HEK293 (cell line): ENCODE measurements at regions not wholly inside any gene's neighbourhood (a gene's known extent, or its start where the extent isn't known, plus 50 kb on each side); places are given as distances from the start of the nearest gene placed in this dataset.

Experiments used
- CTCF ChIP-seq: fragments of 450-650 bp; formaldehyde crosslinking; IDR thresholded peaks from 2 replicates; pipeline ENCODE4 v1.5.1; 2016; ENCODE audit warnings: missing biosample characterization, missing genetic modification characterization
- MYNN ChIP-seq: fragments of 450-650 bp; formaldehyde crosslinking; IDR thresholded peaks from 2 replicates; pipeline ENCODE4 v1.5.1; 2016; ENCODE audit warnings: missing biosample characterization, missing genetic modification characterization, borderline replicate concordance
- SCRT2 ChIP-seq: fragments of 450-650 bp; formaldehyde crosslinking; IDR thresholded peaks from 2 replicates; pipeline ENCODE4 v1.5.1; 2016; ENCODE audit warnings: missing biosample characterization, missing genetic modification characterization
- SETDB1 ChIP-seq: IDR thresholded peaks from one replicate; pipeline ENCODE4 v1.6.1; 2017; ENCODE audit warnings: mild to moderate bottlenecking, low read length, moderate library complexity, mixed read lengths; ENCODE audit not compliant: insufficient read length
- SP2 ChIP-seq: fragments of 450-650 bp; formaldehyde crosslinking; IDR thresholded peaks from 2 replicates; pipeline ENCODE4 v1.5.1; 2016; ENCODE audit warnings: missing biosample characterization, missing genetic modification characterization
- TCF7L2 ChIP-seq: IDR thresholded peaks from 2 replicates; pipeline ENCODE4 v1.6.1; 2011; ENCODE audit warnings: low read depth, mild to moderate bottlenecking, inconsistent platforms, low read length, moderate library complexity, borderline replicate concordance
- YY1 ChIP-seq: fragments of 450-650 bp; formaldehyde crosslinking; IDR thresholded peaks from 2 replicates; pipeline ENCODE4 v1.5.1; 2018; ENCODE audit warnings: missing biosample characterization, missing genetic modification characterization
- ZBTB1 ChIP-seq: fragments of 450-650 bp; formaldehyde crosslinking; IDR thresholded peaks from 2 replicates; pipeline ENCODE4 v1.5.1; 2016; ENCODE audit warnings: missing biosample characterization, missing genetic modification characterization
- ZBTB7A ChIP-seq: fragments of 450-650 bp; formaldehyde crosslinking; IDR thresholded peaks from 2 replicates; pipeline ENCODE4 v1.5.1; 2016; ENCODE audit warnings: low read depth, missing biosample characterization, missing genetic modification characterization
- ZFP3 ChIP-seq: fragments of 450-650 bp; formaldehyde crosslinking; IDR thresholded peaks from 2 replicates; pipeline ENCODE4 v1.5.1; 2016; ENCODE audit warnings: low read depth, missing biosample characterization, missing genetic modification characterization
- ZNF350 ChIP-seq: fragments of 450-650 bp; formaldehyde crosslinking; IDR thresholded peaks from 2 replicates; pipeline ENCODE4 v1.5.0; 2017; ENCODE audit warnings: missing biosample characterization, mild to moderate bottlenecking, missing genetic modification characterization
- ZNF600 ChIP-seq: fragments of 450-650 bp; formaldehyde crosslinking; IDR thresholded peaks from 2 replicates; pipeline ENCODE4 v1.5.1; 2016; ENCODE audit warnings: missing biosample characterization, missing genetic modification characterization
- ZNF768 ChIP-seq: fragments of 450-650 bp; formaldehyde crosslinking; IDR thresholded peaks from 2 replicates; pipeline ENCODE4 v1.5.1; 2018; ENCODE audit warnings: missing biosample characterization, mild to moderate bottlenecking, missing genetic modification characterization

- TF ChIP-seq TCF7L2 (no peak), SCRT2 (no peak), ZNF350 (no peak), ZFP3 (no peak), SP2 (no peak), ZBTB1 (no peak), CTCF (no peak), ZNF600 (tag by site-specific recombination) (no peak), ZBTB7A (no peak), SETDB1 (no peak), MYNN (tag by site-specific recombination) (no peak), ZNF768 (tag by site-specific recombination) (no peak), YY1 (no peak)
These were observed 89.4 kb upstream of the OPRM1 start for GRCh38 chr6:153949616-153950015.
